HG03196 (cell line): ENCODE measurements at regions not wholly inside any gene's neighbourhood (a gene's known extent, or its start where the extent isn't known, plus 50 kb on each side); places are given as distances from the start of the nearest gene placed in this dataset.
"Not testable (repeated sequence)": the region's sequence is repeated elsewhere in the genome, so short reads cannot be mapped to it uniquely, and the experiment has no call there.

Source experiments
- ATAC-seq: cut with Tn5 transposase; IDR thresholded peaks from one replicate; pipeline ENCODE4 v1.9.1; 2021; ENCODE audit not compliant: unreplicated experiment

GRCh38 chr15:96126859-96127258 lies 203.6 kb upstream of the NR2F2 start:
- no peak for ATAC-seq

GRCh38 chr15:96130734-96131133 lies 199.8 kb upstream of the NR2F2 start:
- ATAC-seq = no peak

GRCh38 chr15:96132126-96132525 lies 198.4 kb upstream of the NR2F2 start:
- no peak for ATAC-seq

- no peak for ATAC-seq
Observed at GRCh38 chr15:96135166-96136093, 195.1 kb upstream of the NR2F2 start.

GRCh38 chr15:96138985-96139384 lies 191.5 kb upstream of the NR2F2 start:
- no peak for ATAC-seq

- no peak for ATAC-seq
Observed at GRCh38 chr15:96142498-96142897, 188.0 kb upstream of the NR2F2 start.

- no peak for ATAC-seq
Observed at GRCh38 chr15:96144734-96145133, 185.8 kb upstream of the NR2F2 start.

- no peak for ATAC-seq
Observed at GRCh38 chr15:96146726-96147125, 183.8 kb upstream of the NR2F2 start.

GRCh38 chr15:96147267-96147666 lies 183.2 kb upstream of the NR2F2 start:
- no peak for ATAC-seq

GRCh38 chr15:96150254-96150653 lies 180.2 kb upstream of the NR2F2 start:
- no peak for ATAC-seq

GRCh38 chr15:96151749-96152148 lies 178.8 kb upstream of the NR2F2 start:
- not testable (repeated sequence) for ATAC-seq

GRCh38 chr15:96153929-96154328 lies 176.6 kb upstream of the NR2F2 start:
- ATAC-seq = no peak

GRCh38 chr15:96158938-96159337 lies 171.6 kb upstream of the NR2F2 start:
- ATAC-seq = no peak

GRCh38 chr15:96160269-96160668 lies 170.2 kb upstream of the NR2F2 start:
- ATAC-seq = no peak

GRCh38 chr15:96160800-96161199 lies 169.7 kb upstream of the NR2F2 start:
- no peak for ATAC-seq

- ATAC-seq = no peak
Observed at GRCh38 chr15:96162322-96162721, 168.2 kb upstream of the NR2F2 start.

GRCh38 chr15:96165081-96165480 lies 165.4 kb upstream of the NR2F2 start:
- no peak for ATAC-seq

- ATAC-seq = no peak
Observed at GRCh38 chr15:96165775-96166174, 164.7 kb upstream of the NR2F2 start.

GRCh38 chr15:96166223-96167200 lies 164.0 kb upstream of the NR2F2 start:
- no peak for ATAC-seq

GRCh38 chr15:96170616-96170978 lies 159.9 kb upstream of the NR2F2 start:
- ATAC-seq = not testable (repeated sequence)

- ATAC-seq = no peak
Observed at GRCh38 chr15:96170979-96171739, 159.3 kb upstream of the NR2F2 start.
